Endodermal cell (in vitro differentiated cells): ENCODE measurements at regions not wholly inside any gene's neighbourhood (a gene's known extent, or its start where the extent isn't known, plus 50 kb on each side); places are given as distances from the start of the nearest gene placed in this dataset.
"Not testable (repeated sequence)": the region's sequence is repeated elsewhere in the genome, so short reads cannot be mapped to it uniquely, and the experiment has no call there.

ENCODE experiments used
- DNase-seq: peaks from one replicate; pipeline ENCODE4 v3.0.0-alpha.2; 2017
- H3K27ac ChIP-seq: 2 replicates; pipeline ENCODE4 v1.5.1; 2013; ENCODE audit warnings: mild to moderate bottlenecking, low read depth, low read length, moderate library complexity
- H3K27me3 ChIP-seq: 2 replicates; pipeline ENCODE4 v1.6.1; 2013; ENCODE audit warnings: mild to moderate bottlenecking, low read length, moderate library complexity; ENCODE audit not compliant: insufficient read depth, control insufficient read depth, poor library complexity, severe bottlenecking
- H3K36me3 ChIP-seq: 2 replicates; pipeline ENCODE4 v1.7.0; 2013; ENCODE audit warnings: mild to moderate bottlenecking, low read length, moderate library complexity; ENCODE audit not compliant: control insufficient read depth, insufficient read depth
- H3K4me1 ChIP-seq: one replicate; pipeline ENCODE4 v1.7.0; 2013; ENCODE audit warnings: low read length; ENCODE audit not compliant: control insufficient read depth, insufficient read depth
- H3K4me3 ChIP-seq: 2 replicates; pipeline ENCODE4 v1.5.1; 2013; ENCODE audit warnings: mild to moderate bottlenecking, low read length, moderate library complexity
- H3K9ac ChIP-seq: 2 replicates; pipeline ENCODE4 v1.6.1; 2013; ENCODE audit warnings: mild to moderate bottlenecking, low read length, moderate library complexity; ENCODE audit not compliant: poor library complexity, severe bottlenecking; ENCODE audit errors: extremely low read depth
- H3K9me3 ChIP-seq: 2 replicates; pipeline ENCODE4 v1.6.1; 2013; ENCODE audit warnings: mild to moderate bottlenecking, low read length, moderate library complexity; ENCODE audit not compliant: control insufficient read depth
- H3K27ac Mint-ChIP-seq: 2 replicates; pipeline ENCODE4 v1.8.0; 2020; ENCODE audit warnings: mixed read lengths
- H3K27me3 Mint-ChIP-seq: 2 replicates; pipeline ENCODE4 v1.8.0; 2021; ENCODE audit warnings: mild to moderate bottlenecking, mixed read lengths; ENCODE audit not compliant: insufficient read depth
- H3K36me3 Mint-ChIP-seq: 2 replicates; pipeline ENCODE4 v1.8.0; 2020; ENCODE audit warnings: low read depth, mixed read lengths
- H3K4me1 Mint-ChIP-seq: 2 replicates; pipeline ENCODE4 v1.8.0; 2020; ENCODE audit warnings: mixed read lengths
- H3K4me3 Mint-ChIP-seq: 2 replicates; pipeline ENCODE4 v1.8.0; 2020; ENCODE audit warnings: mild to moderate bottlenecking, moderate library complexity, mixed read lengths
- H3K9me3 Mint-ChIP-seq: 2 replicates; pipeline ENCODE4 v1.8.0; 2020; ENCODE audit warnings: mild to moderate bottlenecking, mixed read lengths
- CTCF ChIP-seq: fragments of 200-600 bp; sonication (generic); conservative IDR thresholded peaks from 2 replicates; pipeline ENCODE4 v1.5.0; 2021; ENCODE audit warnings: antibody characterized with exemption, mild to moderate bottlenecking
- WGBS, 2 experiments: methylation state at CpG; one replicate each; pipeline versions ENCODE4 v1.1.5 to v1.1.7; 2013; ENCODE audit warnings: missing lambda C conversion rate in 2 of 2, mixed read lengths in 1 of 2; ENCODE audit not compliant: insufficient coverage in 1 of 2, insufficient read length in 1 of 2; 5-methylcytosine and 5-hydroxymethylcytosine counted together

DNA sequence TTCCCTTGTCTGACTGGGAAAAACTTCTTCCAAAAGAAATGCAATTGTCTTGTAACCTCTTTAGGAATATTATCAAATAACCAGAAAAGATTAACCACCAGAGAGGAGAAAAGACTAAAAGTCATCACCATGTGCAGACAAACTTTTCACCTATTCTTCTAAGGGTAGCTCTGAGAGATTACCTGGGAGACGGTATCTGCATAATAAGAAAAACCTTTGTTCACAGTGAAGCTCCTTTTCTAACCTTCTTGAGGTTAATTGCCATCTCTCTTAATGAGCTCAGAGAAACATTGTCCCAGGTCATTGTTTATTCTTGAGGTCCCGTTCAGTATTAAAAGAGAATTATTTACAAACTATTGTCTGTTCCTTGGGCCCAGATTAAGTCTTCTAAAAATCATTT is 1091.2 kb upstream of the LRRTM1 start:
- peaks cover 10% of the 10 kb centered on the region for H3K4me1 ChIP-seq
- no peak overlapping the region for H3K9ac ChIP-seq
- peaks cover 13% of the 10 kb centered on the region for H3K9me3 Mint-ChIP-seq
- H3K27ac ChIP-seq: no peak overlapping the region
- TF ChIP-seq CTCF: no peak
- no peaks in the 10 kb centered on the region for H3K27me3 Mint-ChIP-seq
- 26 to 57% methylated on average over 2 of the region's 2 CpGs for WGBS, 2 experiments
- H3K36me3 Mint-ChIP-seq: peaks cover 15% of the 10 kb centered on the region
- peaks cover 21% of the 10 kb centered on the region for H3K9me3 ChIP-seq
- DNase-seq: no peak
- peak overlapping the region; percentile 46 for H3K27ac Mint-ChIP-seq
- no peak overlapping the region for H3K4me3 ChIP-seq
- no peaks in the 10 kb centered on the region for H3K27me3 ChIP-seq
- no peaks in the 10 kb centered on the region for H3K36me3 ChIP-seq
- H3K4me3 Mint-ChIP-seq: peak overlapping the region; percentile 46
- H3K4me1 Mint-ChIP-seq: peaks cover 36% of the 10 kb centered on the region

GRCh38 chr2:81389203-81389602 is 1084.7 kb upstream of the LRRTM1 start:
- peaks cover 43% of the 10 kb centered on the region for H3K9me3 ChIP-seq
- no peaks in the 10 kb centered on the region for H3K27me3 Mint-ChIP-seq
- peaks cover 8% of the 10 kb centered on the region for H3K4me1 Mint-ChIP-seq
- no peak for DNase-seq
- peak; percentile 67 for TF ChIP-seq CTCF
- peak overlapping the region; percentile 60 for H3K4me3 ChIP-seq
- no peaks in the 10 kb centered on the region for H3K27me3 ChIP-seq
- H3K4me1 ChIP-seq: no peaks in the 10 kb centered on the region
- H3K9ac ChIP-seq: no peak overlapping the region
- peaks cover 18% of the 10 kb centered on the region for H3K36me3 Mint-ChIP-seq
- no peak overlapping the region for H3K4me3 Mint-ChIP-seq
- no peak overlapping the region for H3K27ac ChIP-seq
- no peak overlapping the region for H3K27ac Mint-ChIP-seq
- peaks cover 31% of the 10 kb centered on the region for H3K9me3 Mint-ChIP-seq
- WGBS, 2 experiments: 93 to 100% methylated on average over 1 to 3 of the region's 3 CpGs
- peaks cover 6% of the 10 kb centered on the region for H3K36me3 ChIP-seq

GRCh38 chr2:81363800-81364199 is 1059.2 kb upstream of the LRRTM1 start:
- Mint-ChIP-seq H3K27ac (no peak overlapping the region), H3K27me3 (peaks cover 3% of the 10 kb centered on the region), H3K36me3 (peaks cover 4% of the 10 kb centered on the region), H3K4me3 (no peak overlapping the region), H3K9me3 (peaks cover 43% of the 10 kb centered on the region), H3K4me1 (no peaks in the 10 kb centered on the region)
- peaks cover 19% of the 10 kb centered on the region for H3K9me3 ChIP-seq
- H3K4me1 ChIP-seq: no peaks in the 10 kb centered on the region
- H3K9ac ChIP-seq: no peak overlapping the region
- no peak for TF ChIP-seq CTCF
- no peaks in the 10 kb centered on the region for H3K36me3 ChIP-seq
- no peak for DNase-seq
- no peaks in the 10 kb centered on the region for H3K27me3 ChIP-seq
- H3K27ac ChIP-seq: no peak overlapping the region
- H3K4me3 ChIP-seq: no peak overlapping the region

- H3K27me3 Mint-ChIP-seq, H3K36me3 Mint-ChIP-seq, DNase-seq, H3K36me3 ChIP-seq, H3K27ac ChIP-seq, H3K4me3 Mint-ChIP-seq, H3K4me1 ChIP-seq, H3K27me3 ChIP-seq, H3K4me3 ChIP-seq, H3K9ac ChIP-seq, H3K4me1 Mint-ChIP-seq, H3K27ac Mint-ChIP-seq: not testable (repeated sequence)
- peaks cover 24% of the 10 kb centered on the region for H3K9me3 ChIP-seq
- H3K9me3 Mint-ChIP-seq: peaks cover 50% of the 10 kb centered on the region
- 94 to 100% methylated on average over 4 to 11 of the region's 11 CpGs for WGBS, 2 experiments
Measured at GRCh38 chr2:81362468-81362867, 1057.9 kb upstream of the LRRTM1 start.
